DOHH2 (cell line): ENCODE measurements at regions not wholly inside any gene's neighbourhood (a gene's known extent, or its start where the extent isn't known, plus 50 kb on each side); places are given as distances from the start of the nearest gene placed in this dataset.

Source experiments
- H3F3A ChIP-seq: fragments of 200-600 bp; sonication (generic), shearing (Covaris generic); 2 replicates; pipeline ENCODE4 v1.6.0; 2016; ENCODE audit warnings: antibody characterized with exemption, mild to moderate bottlenecking; ENCODE audit not compliant: control insufficient read depth, insufficient read depth
- H3K27ac ChIP-seq: fragments of 200-600 bp; sonication (generic); 2 replicates; pipeline ENCODE4 v1.5.1; 2014; ENCODE audit warnings: low read depth, mild to moderate bottlenecking, low read length, moderate library complexity
- H3K27me3 ChIP-seq: fragments of 200-600 bp; sonication (generic); 2 replicates; pipeline ENCODE4 v1.6.1; 2014; ENCODE audit warnings: mild to moderate bottlenecking, low read length, mixed read lengths; ENCODE audit not compliant: control insufficient read depth
- H3K36me3 ChIP-seq: fragments of 200-600 bp; sonication (generic); 2 replicates; pipeline ENCODE4 v1.6.1; 2014; ENCODE audit warnings: mild to moderate bottlenecking, low read length, moderate library complexity, mixed read lengths; ENCODE audit not compliant: control insufficient read depth
- H3K4me1 ChIP-seq: fragments of 200-600 bp; sonication (generic); 2 replicates; pipeline ENCODE4 v1.6.1; 2014; ENCODE audit warnings: mild to moderate bottlenecking, low read length, mixed read lengths; ENCODE audit not compliant: control insufficient read depth
- H3K4me2 ChIP-seq: fragments of 200-600 bp; sonication (generic); 2 replicates; pipeline ENCODE4 v1.6.0; 2014; ENCODE audit warnings: mild to moderate bottlenecking, low read length, moderate library complexity
- H3K4me3 ChIP-seq: fragments of 200-600 bp; sonication (generic); 2 replicates; pipeline ENCODE4 v1.5.1; 2014; ENCODE audit warnings: mild to moderate bottlenecking, low read length, mixed read lengths
- H3K79me2 ChIP-seq: fragments of 200-600 bp; sonication (generic); 2 replicates; pipeline ENCODE4 v1.6.1; 2014; ENCODE audit warnings: mild to moderate bottlenecking, low read length, mixed read lengths; ENCODE audit not compliant: control insufficient read depth
- H3K9me2 ChIP-seq: fragments of 200-600 bp; sonication (generic); replicated peaks from 2 replicates; pipeline ENCODE4 v1.6.1; 2014; ENCODE audit warnings: mild to moderate bottlenecking, low read length, mixed read lengths; ENCODE audit not compliant: control insufficient read depth
- H3K9me3 ChIP-seq: fragments of 200-600 bp; sonication (generic); 2 replicates; pipeline ENCODE4 v1.6.1; 2014; ENCODE audit warnings: antibody characterized with exemption, low read length, mixed read lengths; ENCODE audit not compliant: control insufficient read depth, insufficient read depth
- H4K20me1 ChIP-seq: fragments of 200-600 bp; sonication (generic); 2 replicates; pipeline ENCODE4 v1.6.0; 2014; ENCODE audit warnings: low read depth, mild to moderate bottlenecking, antibody characterized with exemption, low read length, moderate library complexity; ENCODE audit not compliant: control insufficient read depth, insufficient read depth
- CTCF ChIP-seq: fragments of 200-600 bp; sonication (generic); IDR thresholded peaks from one replicate; pipeline ENCODE4 v1.5.1; 2014; ENCODE audit warnings: antibody characterized with exemption, mild to moderate bottlenecking, low read depth, low read length; ENCODE audit not compliant: poor library complexity, severe bottlenecking
- EZH2phosphoT487 ChIP-seq: fragments of 200-600 bp; sonication (generic); IDR thresholded peaks from 2 replicates; pipeline ENCODE4 v1.6.1; 2017; ENCODE audit warnings: borderline replicate concordance, mild to moderate bottlenecking, antibody characterized with exemption, low read length, moderate library complexity, mixed read lengths

GRCh38 chr13:86584301-86584700 is 785.1 kb upstream of the SLITRK6 start:
- Histone ChIP-seq H3K27me3 (no peaks in the 10 kb centered on the region), H3K79me2 (no peaks in the 10 kb centered on the region), H3K4me2 (no peak overlapping the region), H3K27ac (no peak overlapping the region), H3K4me1 (no peaks in the 10 kb centered on the region), H3K9me2 (no peaks in the 10 kb centered on the region), H3K4me3 (no peak overlapping the region), H3K9me3 (no peaks in the 10 kb centered on the region; the same call in 1 of the 2 replicates), H4K20me1 (no peaks in the 10 kb centered on the region), H3K36me3 (no peaks in the 10 kb centered on the region), H3F3A (no peaks in the 10 kb centered on the region)
- TF ChIP-seq CTCF (no peak), EZH2phosphoT487 (no peak)

GRCh38 chr13:86585835-86586234 is 786.6 kb upstream of the SLITRK6 start:
- H3K9me2 ChIP-seq = no peaks in the 10 kb centered on the region
- no peaks in the 10 kb centered on the region for H3F3A ChIP-seq
- TF ChIP-seq EZH2phosphoT487 (no peak), CTCF (no peak)
- no peaks in the 10 kb centered on the region; the same call in 1 of the 2 replicates for H3K9me3 ChIP-seq
- no peaks in the 10 kb centered on the region for H3K79me2 ChIP-seq
- no peaks in the 10 kb centered on the region for H3K27me3 ChIP-seq
- H3K4me1 ChIP-seq = no peaks in the 10 kb centered on the region
- H3K4me3 ChIP-seq = no peak overlapping the region
- no peaks in the 10 kb centered on the region for H3K36me3 ChIP-seq
- no peak overlapping the region for H3K27ac ChIP-seq
- no peak overlapping the region for H3K4me2 ChIP-seq
- H4K20me1 ChIP-seq = no peaks in the 10 kb centered on the region

GRCh38 chr13:86591862-86592261 is 792.6 kb upstream of the SLITRK6 start:
- Histone ChIP-seq H3K9me3 (no peaks in the 10 kb centered on the region), H3K27me3 (no peaks in the 10 kb centered on the region), H3K9me2 (no peaks in the 10 kb centered on the region), H3K27ac (no peak overlapping the region), H3K36me3 (no peaks in the 10 kb centered on the region), H3K4me3 (no peak overlapping the region), H4K20me1 (no peaks in the 10 kb centered on the region), H3K4me1 (no peaks in the 10 kb centered on the region), H3F3A (no peaks in the 10 kb centered on the region), H3K4me2 (no peak overlapping the region), H3K79me2 (no peaks in the 10 kb centered on the region)
- TF ChIP-seq CTCF (no peak), EZH2phosphoT487 (no peak)

GRCh38 chr13:86601351-86601750 is 802.1 kb upstream of the SLITRK6 start:
- no peak overlapping the region for H3K27ac ChIP-seq
- no peak overlapping the region for H3K4me3 ChIP-seq

More at GRCh38 chr13:86601351-86601750, 802.1 kb upstream of the SLITRK6 start:
- Histone ChIP-seq H3K9me2 (no peaks in the 10 kb centered on the region), H3K36me3 (no peaks in the 10 kb centered on the region), H4K20me1 (no peaks in the 10 kb centered on the region), H3K27me3 (no peaks in the 10 kb centered on the region), H3K4me2 (no peak overlapping the region), H3K79me2 (no peaks in the 10 kb centered on the region), H3F3A (no peaks in the 10 kb centered on the region), H3K9me3 (no peaks in the 10 kb centered on the region; the same call in 1 of the 2 replicates), H3K4me1 (no peaks in the 10 kb centered on the region)
- TF ChIP-seq EZH2phosphoT487 (no peak), CTCF (no peak)
